ENCODE measurements at regions not wholly inside any gene's neighbourhood (a gene's known extent, or its start where the extent isn't known, plus 50 kb on each side); places are given as distances from the start of the nearest gene placed in this dataset.
"Not testable (repeated sequence)": the region's sequence is repeated elsewhere in the genome, so short reads cannot be mapped to it uniquely, and the experiment has no call there.

- no peak for DNase-seq (ENCODE audit: low read depth in 2 of 3, low spot score in 2 of 3)
Measured at GRCh38 chr22:49357661-49358440, 469.8 kb downstream of the BRD1 start.

- no peak for DNase-seq (ENCODE audit: low read depth in 2 of 3, low spot score in 2 of 3)
Measured at GRCh38 chr22:49356428-49356827, 471.2 kb downstream of the BRD1 start.

GRCh38 chr22:49355211-49355920 is 472.3 kb downstream of the BRD1 start:
- no peak for DNase-seq (ENCODE audit: low read depth in 2 of 3, low spot score in 2 of 3)

- no peak for DNase-seq (ENCODE audit: low read depth in 2 of 3, low spot score in 2 of 3)
Measured at GRCh38 chr22:49354516-49355210, 473.0 kb downstream of the BRD1 start.

DNA sequence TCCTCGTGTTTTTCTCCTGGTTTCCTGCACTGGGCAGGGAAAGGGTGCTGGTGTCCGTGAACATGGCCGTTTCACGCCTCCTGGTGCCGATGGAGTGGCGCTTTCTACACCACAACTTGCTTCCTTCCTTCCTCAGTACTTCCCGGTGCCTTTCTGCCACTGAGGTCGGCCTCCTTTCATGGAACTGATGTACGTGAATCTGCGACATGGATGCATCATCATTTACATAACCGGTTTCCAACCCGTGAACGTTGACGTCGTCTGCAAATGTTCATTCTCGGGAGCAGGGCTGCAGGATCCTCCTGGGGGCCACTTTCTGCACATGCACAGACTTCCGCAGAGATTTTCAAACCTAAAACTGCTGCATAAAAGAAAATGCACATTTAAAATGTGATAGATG is 474.4 kb downstream of the BRD1 start:
- DNase-seq (ENCODE audit: low read depth in 2 of 3, low spot score in 2 of 3), result no peak

DNA sequence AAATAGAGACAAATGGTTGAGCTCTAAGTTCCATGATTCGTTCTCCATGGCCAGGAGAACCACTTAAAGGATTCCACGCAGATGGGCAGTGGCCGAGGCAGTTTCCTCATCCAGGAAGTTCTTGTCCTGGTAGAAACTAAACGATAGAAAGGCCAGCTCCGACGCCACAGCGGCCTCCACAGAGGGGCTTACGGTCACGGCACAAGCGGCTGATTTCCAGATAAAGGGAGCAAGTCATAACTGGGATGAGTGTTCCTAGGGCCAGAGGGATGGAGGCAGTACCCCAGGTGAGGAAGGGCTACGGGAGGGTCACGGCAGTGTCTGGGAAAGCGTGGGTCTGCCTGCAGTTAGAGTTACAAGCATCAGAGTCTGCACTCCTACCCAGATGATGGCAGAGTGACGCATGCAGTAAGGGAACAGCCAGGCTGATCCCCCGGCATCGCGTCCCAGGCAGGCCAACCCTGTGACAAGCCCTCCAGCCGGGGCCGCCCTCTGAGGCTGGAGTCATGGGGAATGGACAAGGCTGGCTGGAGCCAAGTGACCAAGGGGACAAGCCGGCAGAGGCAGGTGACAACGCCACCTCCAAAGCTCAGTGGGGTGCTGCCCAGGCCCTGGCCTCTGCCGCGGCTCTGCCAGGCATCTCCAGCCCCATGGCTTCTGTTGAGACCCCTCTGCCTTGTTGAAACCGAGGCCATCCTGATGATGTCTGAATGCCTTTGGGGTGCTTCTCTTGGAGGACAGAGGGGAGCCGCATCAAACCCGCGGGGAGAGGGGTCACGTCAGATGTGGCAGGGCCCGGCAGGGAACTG is 475.1 kb downstream of the BRD1 start:
- no peak for DNase-seq (ENCODE audit: low read depth in 2 of 3, low spot score in 2 of 3)

- no peak for DNase-seq (ENCODE audit: low read depth in 2 of 3, low spot score in 2 of 3)
Measured at GRCh38 chr22:49351761-49352227, 475.9 kb downstream of the BRD1 start.

DNA sequence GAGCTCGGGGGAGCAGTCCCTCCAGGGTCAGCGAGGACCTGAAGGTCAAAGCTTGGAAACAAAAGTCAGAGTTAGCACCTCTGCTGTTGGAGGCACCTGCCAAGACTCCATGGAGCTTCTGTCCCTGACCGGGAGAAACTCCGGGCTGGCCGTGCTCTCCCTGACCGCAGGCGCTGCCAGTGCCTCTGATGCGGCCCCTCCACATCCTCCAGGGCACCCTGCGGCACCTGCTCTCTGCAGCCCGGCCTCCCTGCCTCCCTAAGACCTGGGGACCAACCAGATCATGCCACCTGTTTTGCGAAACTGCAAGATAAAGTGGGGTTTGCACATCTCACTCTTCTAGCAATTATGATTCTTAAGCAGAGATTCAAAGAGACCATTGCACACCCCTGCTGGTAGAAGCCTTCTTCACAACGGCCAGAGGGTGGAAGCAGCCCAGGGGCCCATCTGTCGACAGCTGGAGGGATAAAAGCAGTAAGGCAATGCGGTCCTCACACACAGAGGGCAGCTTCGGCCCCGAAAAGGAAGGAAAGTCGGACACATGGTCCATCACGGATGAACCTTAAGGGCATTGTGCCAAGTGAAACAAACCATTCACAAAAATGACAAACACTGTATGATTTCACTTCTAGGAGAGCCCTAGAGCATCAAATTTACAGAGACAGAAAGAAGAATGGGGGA is 477.1 kb downstream of the BRD1 start:
- DNase-seq (ENCODE audit: low read depth in 2 of 3, low spot score in 2 of 3), result no peak

DNA sequence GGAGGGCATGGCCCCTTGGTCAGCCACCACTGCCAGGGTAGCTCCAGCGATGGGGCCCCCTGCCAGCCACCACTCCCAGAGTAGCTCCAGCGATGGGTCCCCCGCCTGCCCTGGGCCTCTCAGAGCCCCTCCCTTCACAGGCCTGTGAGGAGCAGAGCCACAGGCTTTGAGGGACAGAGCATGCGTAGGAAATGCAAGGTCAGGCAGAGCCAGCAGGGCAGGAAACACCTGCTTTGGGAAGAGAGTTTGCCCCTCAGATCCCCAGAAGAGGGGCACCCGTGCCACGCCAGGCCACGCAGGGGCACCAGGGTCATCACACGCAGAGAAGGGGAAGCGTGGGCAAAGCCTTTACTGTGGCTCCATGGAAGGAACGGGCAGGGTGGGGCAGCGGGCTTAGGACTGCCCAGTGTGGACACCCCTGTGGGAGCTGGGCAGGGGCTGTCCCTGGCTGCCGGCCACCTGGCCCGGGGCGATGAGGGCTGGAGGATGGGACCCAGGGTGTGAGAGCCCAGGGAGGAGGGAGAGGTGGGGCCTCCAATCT is 477.8 kb downstream of the BRD1 start:
- no peak for DNase-seq (ENCODE audit: low read depth in 2 of 3, low spot score in 2 of 3)

GRCh38 chr22:49349181-49349835 is 478.4 kb downstream of the BRD1 start:
- DNase-seq (ENCODE audit: low read depth in 2 of 3, low spot score in 2 of 3), result no peak

DNA sequence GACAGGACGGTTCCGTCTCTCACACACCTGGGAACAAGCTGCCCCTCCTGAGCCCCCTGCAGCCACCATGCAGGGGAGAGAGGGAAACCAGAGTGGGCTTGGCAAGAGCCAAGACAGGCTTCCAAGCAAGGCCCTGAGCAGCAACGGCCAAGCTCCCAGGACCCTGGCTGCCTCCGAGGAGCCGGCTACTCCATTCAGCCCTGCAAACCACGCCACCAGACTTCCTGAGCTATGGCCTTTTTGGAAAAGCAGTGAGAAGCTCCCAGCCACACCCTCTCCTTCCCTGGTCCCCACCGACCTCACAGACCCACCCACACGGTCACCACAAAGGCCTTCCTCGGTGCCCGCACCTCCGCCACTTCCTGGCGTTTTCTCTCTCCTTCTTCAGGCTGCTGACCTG is 479.0 kb downstream of the BRD1 start:
- no peak for DNase-seq (ENCODE audit: low read depth in 2 of 3, low spot score in 2 of 3)

DNA sequence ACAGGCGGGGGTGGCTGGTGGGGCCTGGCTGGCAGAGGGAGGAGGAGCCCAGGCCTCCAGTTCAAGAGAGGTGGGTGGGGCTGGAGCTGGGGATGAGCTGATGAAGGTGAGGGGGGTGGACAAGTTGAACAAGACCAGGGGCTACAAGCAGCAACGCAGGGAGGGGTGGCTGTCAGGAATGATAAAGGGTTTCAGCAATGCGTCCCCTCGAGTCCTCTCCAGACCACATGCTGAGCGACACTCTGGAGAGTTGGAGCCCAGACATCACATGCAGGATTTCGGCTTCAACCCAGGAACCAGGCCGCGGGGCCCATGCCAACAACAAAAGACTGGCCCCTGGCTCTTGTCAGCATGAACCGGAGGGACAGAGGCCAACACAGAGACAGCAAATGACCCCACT is 480.3 kb downstream of the BRD1 start:
- DNase-seq (ENCODE audit: low read depth in 2 of 3, low spot score in 2 of 3), result no peak

GRCh38 chr22:49345896-49346295 is 481.8 kb downstream of the BRD1 start:
- no peak for DNase-seq (ENCODE audit: low read depth in 2 of 3, low spot score in 2 of 3)

- DNase-seq (ENCODE audit: low read depth in 2 of 3, low spot score in 2 of 3), result no peak
Measured at GRCh38 chr22:49344656-49345055, 483.0 kb downstream of the BRD1 start.

- no peak for DNase-seq (ENCODE audit: low read depth in 2 of 3, low spot score in 2 of 3)
Measured at GRCh38 chr22:49344161-49344560, 483.5 kb downstream of the BRD1 start.

GRCh38 chr22:49340406-49340805 is 487.3 kb downstream of the BRD1 start:
- no peak for DNase-seq (ENCODE audit: low read depth in 2 of 3, low spot score in 2 of 3)

GRCh38 chr22:49336483-49336882 is 491.2 kb downstream of the BRD1 start:
- DNase-seq (ENCODE audit: low read depth in 2 of 3, low spot score in 2 of 3), result not testable (repeated sequence)

DNA sequence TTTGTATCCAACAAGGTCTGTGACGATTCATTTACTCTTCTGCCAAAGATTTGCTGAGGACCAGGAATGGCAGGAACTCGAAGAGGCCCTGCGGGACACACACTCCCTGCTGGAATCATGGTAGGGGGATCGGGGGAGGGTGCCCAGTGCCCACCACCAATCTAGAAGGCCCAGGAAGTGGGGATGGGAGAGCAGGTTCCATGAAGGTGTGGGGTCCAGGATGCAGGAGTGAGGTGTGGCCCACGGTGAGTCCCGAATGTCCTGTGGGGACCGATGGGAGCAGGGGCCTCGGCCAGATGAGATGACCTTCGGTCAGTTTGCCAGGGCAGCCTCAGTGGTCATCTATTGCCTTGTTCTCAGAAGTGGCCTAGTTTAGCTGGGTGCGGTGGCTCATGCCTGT is 492.7 kb downstream of the BRD1 start:
- no peak for DNase-seq (ENCODE audit: low read depth in 2 of 3, low spot score in 2 of 3)

DNA sequence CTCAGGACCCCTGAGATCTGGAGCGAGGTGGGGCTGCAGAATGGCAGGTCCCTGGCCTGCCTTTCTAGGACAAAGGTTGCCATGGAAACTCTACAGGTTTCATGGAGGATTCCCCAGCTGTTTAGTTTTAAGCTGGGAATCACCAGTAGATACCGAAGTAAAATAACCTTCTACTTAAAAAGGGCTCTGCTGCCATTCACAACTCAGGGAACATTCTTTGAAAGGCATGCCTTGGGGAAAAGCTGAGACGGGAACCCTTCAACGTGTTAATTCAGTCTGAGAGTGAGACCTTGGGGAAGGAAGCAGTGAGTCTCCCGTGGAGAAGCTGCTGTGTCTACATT is 493.3 kb downstream of the BRD1 start:
- no peak for DNase-seq (ENCODE audit: low read depth in 2 of 3, low spot score in 2 of 3)

DNA sequence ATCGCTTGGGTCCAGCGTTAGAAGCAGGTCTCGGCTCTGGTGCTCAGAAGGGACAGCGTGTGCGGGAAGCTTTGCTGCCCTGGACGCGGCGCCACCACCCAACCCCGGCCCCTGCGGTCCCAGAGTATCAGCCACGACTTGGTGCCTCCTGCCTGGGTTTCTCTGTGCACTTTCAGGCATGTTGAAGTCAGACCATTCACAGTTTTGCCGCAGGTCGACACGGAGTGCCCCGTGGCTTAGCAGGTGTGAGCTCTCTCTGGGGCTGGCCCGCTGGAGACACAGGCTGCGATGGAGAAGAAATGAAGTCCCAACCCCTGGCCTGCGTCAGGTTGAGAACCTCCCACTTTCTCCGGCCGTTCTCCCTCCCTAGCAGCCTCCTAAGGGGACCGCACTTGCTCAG is 494.5 kb downstream of the BRD1 start:
- DNase-seq (ENCODE audit: low read depth in 2 of 3, low spot score in 2 of 3), result no peak

Data from activated CD8-positive, alpha-beta memory T cell treated with anti-CD3 and anti-CD28 coated beads for 48 hours (primary cell).